SU-DHL-6 (cell line): ENCODE measurements at regions not wholly inside any gene's neighbourhood (a gene's known extent, or its start where the extent isn't known, plus 50 kb on each side); places are given as distances from the start of the nearest gene placed in this dataset.

Experiments
- CTCF ChIP-seq: fragments of 200-600 bp; sonication (generic); IDR thresholded peaks from one replicate; pipeline ENCODE4 v1.5.1; 2017; ENCODE audit warnings: antibody characterized with exemption, mild to moderate bottlenecking, low read length, moderate library complexity; ENCODE audit not compliant: insufficient read depth, poor library complexity, severe bottlenecking
- EZH2phosphoT487 ChIP-seq: fragments of 200-600 bp; sonication (generic), shearing (Covaris generic); conservative IDR thresholded peaks from 2 replicates; pipeline ENCODE4 v1.6.1; 2018; ENCODE audit warnings: mild to moderate bottlenecking, antibody characterized with exemption, low read length, moderate library complexity, mixed read lengths

- TF ChIP-seq CTCF, result no peak
- no peak for TF ChIP-seq EZH2phosphoT487
Observed at GRCh38 chr13:29993196-29993595, 142.8 kb upstream of the UBL3 start.
